ENCODE measurements at regions not wholly inside any gene's neighbourhood (a gene's known extent, or its start where the extent isn't known, plus 50 kb on each side); places are given as distances from the start of the nearest gene placed in this dataset.

- no peak for DNase-seq (ENCODE audit: low read depth in 4 of 4, low spot score in 2 of 4)
Measured at GRCh38 chr2:181332044-181332605, 125.1 kb upstream of the ITGA4 start.

GRCh38 chr2:181334158-181334826 lies 122.9 kb upstream of the ITGA4 start:
- DNase-seq (ENCODE audit: low read depth in 4 of 4, low spot score in 2 of 4) = no peak

GRCh38 chr2:181340891-181341290 lies 116.3 kb upstream of the ITGA4 start:
- no peak for DNase-seq (ENCODE audit: low read depth in 4 of 4, low spot score in 2 of 4)

- no peak for DNase-seq (ENCODE audit: low read depth in 4 of 4, low spot score in 2 of 4)
Measured at GRCh38 chr2:181341855-181342600, 115.2 kb upstream of the ITGA4 start.

GRCh38 chr2:181348107-181348837 lies 108.9 kb upstream of the ITGA4 start:
- DNase-seq (ENCODE audit: low read depth in 4 of 4, low spot score in 2 of 4) = no peak

GRCh38 chr2:181352158-181352557 lies 105.0 kb upstream of the ITGA4 start:
- no peak for DNase-seq (ENCODE audit: low read depth in 4 of 4, low spot score in 2 of 4)

- DNase-seq (ENCODE audit: low read depth in 4 of 4, low spot score in 2 of 4) = no peak
Measured at GRCh38 chr2:181354626-181355025, 102.6 kb upstream of the ITGA4 start.

- no peak for DNase-seq (ENCODE audit: low read depth in 4 of 4, low spot score in 2 of 4)
Measured at GRCh38 chr2:181356526-181357130, 100.6 kb upstream of the ITGA4 start.

GRCh38 chr2:181357979-181358378 lies 99.2 kb upstream of the ITGA4 start:
- no peak for DNase-seq (ENCODE audit: low read depth in 4 of 4, low spot score in 2 of 4)

- DNase-seq (ENCODE audit: low read depth in 4 of 4, low spot score in 2 of 4) = no peak
Measured at GRCh38 chr2:181362561-181362960, 94.6 kb upstream of the ITGA4 start.

GRCh38 chr2:181363164-181363563 lies 94.0 kb upstream of the ITGA4 start:
- DNase-seq (ENCODE audit: low read depth in 4 of 4, low spot score in 2 of 4) = no peak

- no peak for DNase-seq (ENCODE audit: low read depth in 4 of 4, low spot score in 2 of 4)
Measured at GRCh38 chr2:181364492-181365170, 92.6 kb upstream of the ITGA4 start.

- DNase-seq (ENCODE audit: low read depth in 4 of 4, low spot score in 2 of 4) = no peak
Measured at GRCh38 chr2:181366675-181367175, 90.5 kb upstream of the ITGA4 start.

GRCh38 chr2:181367411-181367810 lies 89.8 kb upstream of the ITGA4 start:
- no peak for DNase-seq (ENCODE audit: low read depth in 4 of 4, low spot score in 2 of 4)

GRCh38 chr2:181367906-181368435 lies 89.2 kb upstream of the ITGA4 start:
- DNase-seq (ENCODE audit: low read depth in 4 of 4, low spot score in 2 of 4) = no peak

GRCh38 chr2:181370126-181370525 lies 87.1 kb upstream of the ITGA4 start:
- no peak for DNase-seq (ENCODE audit: low read depth in 4 of 4, low spot score in 2 of 4)

- no peak for DNase-seq (ENCODE audit: low read depth in 4 of 4, low spot score in 2 of 4)
Measured at GRCh38 chr2:181371195-181371594, 86.0 kb upstream of the ITGA4 start.

GRCh38 chr2:181371782-181372645 lies 85.2 kb upstream of the ITGA4 start:
- no peak for DNase-seq (ENCODE audit: low read depth in 4 of 4, low spot score in 2 of 4)

GRCh38 chr2:181372646-181373040 lies 84.5 kb upstream of the ITGA4 start:
- DNase-seq (ENCODE audit: low read depth in 4 of 4, low spot score in 2 of 4) = no peak
